ENCODE measurements at regions not wholly inside any gene's neighbourhood (a gene's known extent, or its start where the extent isn't known, plus 50 kb on each side); places are given as distances from the start of the nearest gene placed in this dataset.

DNA sequence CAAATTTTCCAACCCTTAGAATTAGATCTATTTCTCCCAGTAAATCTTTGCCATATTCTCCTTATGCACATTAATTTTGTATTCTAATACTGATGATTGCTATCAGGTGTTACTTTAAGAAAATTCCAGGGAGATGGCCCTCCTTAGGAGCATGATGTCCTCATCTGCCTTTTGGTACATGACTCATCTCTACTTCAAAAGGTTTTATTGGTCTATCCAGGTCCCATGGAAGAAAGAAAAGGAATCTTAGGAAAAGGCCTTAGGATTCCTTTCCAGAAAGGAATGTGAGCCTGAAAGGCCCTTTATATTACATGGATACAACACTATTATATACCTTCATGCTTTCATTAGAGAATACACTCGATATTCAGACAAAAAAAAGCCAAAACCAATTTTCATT lies 968.2 kb downstream of the STIM2 start:
- H3K27ac ChIP-seq (ENCODE audit: low read depth in 2 of 2, low read length in 1 of 2), result no peak overlapping the region
- H3F3A ChIP-seq (replicated peaks; ENCODE audit: insufficient read depth), result no peaks in the 10 kb centered on the region
- CTCF ChIA-PET, result no interaction called here
- H3K4me3 ChIP-seq (ENCODE audit: low read depth in 2 of 2, low read length in 1 of 2), result no peak overlapping the region
- H4K20me1 ChIP-seq (ENCODE audit: insufficient read depth), result no peaks in the 10 kb centered on the region
- H3K9me2 ChIP-seq, result no peaks in the 10 kb centered on the region
- no peaks in the 10 kb centered on the region for H3K9me3 ChIP-seq
- no peak for TF ChIP-seq ELF1 (IDR thresholded peaks at IDR 0.05)
- no peak for TF ChIP-seq FOXJ3 (CRISPR knock-in tag; IDR thresholded peaks at IDR 0.05)
- TF ChIP-seq NFIC (IDR thresholded peaks at IDR 0.05; ENCODE audit: borderline replicate concordance), result no peak
- TF ChIP-seq FOSL2 (IDR thresholded peaks at IDR 0.05; ENCODE audit: borderline replicate concordance, low read depth), result no peak
- TF ChIP-seq TEAD4 (IDR thresholded peaks at IDR 0.05; ENCODE audit: borderline replicate concordance, insufficient read depth), result no peak
- TF ChIP-seq, protein P1, sequence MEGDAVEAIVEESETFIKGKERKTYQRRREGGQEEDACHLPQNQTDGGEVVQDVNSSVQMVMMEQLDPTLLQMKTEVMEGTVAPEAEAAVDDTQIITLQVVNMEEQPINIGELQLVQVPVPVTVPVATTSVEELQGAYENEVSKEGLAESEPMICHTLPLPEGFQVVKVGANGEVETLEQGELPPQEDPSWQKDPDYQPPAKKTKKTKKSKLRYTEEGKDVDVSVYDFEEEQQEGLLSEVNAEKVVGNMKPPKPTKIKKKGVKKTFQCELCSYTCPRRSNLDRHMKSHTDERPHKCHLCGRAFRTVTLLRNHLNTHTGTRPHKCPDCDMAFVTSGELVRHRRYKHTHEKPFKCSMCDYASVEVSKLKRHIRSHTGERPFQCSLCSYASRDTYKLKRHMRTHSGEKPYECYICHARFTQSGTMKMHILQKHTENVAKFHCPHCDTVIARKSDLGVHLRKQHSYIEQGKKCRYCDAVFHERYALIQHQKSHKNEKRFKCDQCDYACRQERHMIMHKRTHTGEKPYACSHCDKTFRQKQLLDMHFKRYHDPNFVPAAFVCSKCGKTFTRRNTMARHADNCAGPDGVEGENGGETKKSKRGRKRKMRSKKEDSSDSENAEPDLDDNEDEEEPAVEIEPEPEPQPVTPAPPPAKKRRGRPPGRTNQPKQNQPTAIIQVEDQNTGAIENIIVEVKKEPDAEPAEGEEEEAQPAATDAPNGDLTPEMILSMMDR (IDR thresholded peaks at IDR 0.05), result no peak
- no peak for TF ChIP-seq RCOR1 (IDR thresholded peaks at IDR 0.05; ENCODE audit: low read length)
- no peak for TF ChIP-seq RXRA (IDR thresholded peaks at IDR 0.05; ENCODE audit: borderline replicate concordance, low read depth)
- TF ChIP-seq, protein P2, sequence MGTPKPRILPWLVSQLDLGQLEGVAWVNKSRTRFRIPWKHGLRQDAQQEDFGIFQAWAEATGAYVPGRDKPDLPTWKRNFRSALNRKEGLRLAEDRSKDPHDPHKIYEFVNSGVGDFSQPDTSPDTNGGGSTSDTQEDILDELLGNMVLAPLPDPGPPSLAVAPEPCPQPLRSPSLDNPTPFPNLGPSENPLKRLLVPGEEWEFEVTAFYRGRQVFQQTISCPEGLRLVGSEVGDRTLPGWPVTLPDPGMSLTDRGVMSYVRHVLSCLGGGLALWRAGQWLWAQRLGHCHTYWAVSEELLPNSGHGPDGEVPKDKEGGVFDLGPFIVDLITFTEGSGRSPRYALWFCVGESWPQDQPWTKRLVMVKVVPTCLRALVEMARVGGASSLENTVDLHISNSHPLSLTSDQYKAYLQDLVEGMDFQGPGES (IDR thresholded peaks at IDR 0.05; ENCODE audit: low read depth, low read length), result no peak
- TF ChIP-seq, protein P3, sequence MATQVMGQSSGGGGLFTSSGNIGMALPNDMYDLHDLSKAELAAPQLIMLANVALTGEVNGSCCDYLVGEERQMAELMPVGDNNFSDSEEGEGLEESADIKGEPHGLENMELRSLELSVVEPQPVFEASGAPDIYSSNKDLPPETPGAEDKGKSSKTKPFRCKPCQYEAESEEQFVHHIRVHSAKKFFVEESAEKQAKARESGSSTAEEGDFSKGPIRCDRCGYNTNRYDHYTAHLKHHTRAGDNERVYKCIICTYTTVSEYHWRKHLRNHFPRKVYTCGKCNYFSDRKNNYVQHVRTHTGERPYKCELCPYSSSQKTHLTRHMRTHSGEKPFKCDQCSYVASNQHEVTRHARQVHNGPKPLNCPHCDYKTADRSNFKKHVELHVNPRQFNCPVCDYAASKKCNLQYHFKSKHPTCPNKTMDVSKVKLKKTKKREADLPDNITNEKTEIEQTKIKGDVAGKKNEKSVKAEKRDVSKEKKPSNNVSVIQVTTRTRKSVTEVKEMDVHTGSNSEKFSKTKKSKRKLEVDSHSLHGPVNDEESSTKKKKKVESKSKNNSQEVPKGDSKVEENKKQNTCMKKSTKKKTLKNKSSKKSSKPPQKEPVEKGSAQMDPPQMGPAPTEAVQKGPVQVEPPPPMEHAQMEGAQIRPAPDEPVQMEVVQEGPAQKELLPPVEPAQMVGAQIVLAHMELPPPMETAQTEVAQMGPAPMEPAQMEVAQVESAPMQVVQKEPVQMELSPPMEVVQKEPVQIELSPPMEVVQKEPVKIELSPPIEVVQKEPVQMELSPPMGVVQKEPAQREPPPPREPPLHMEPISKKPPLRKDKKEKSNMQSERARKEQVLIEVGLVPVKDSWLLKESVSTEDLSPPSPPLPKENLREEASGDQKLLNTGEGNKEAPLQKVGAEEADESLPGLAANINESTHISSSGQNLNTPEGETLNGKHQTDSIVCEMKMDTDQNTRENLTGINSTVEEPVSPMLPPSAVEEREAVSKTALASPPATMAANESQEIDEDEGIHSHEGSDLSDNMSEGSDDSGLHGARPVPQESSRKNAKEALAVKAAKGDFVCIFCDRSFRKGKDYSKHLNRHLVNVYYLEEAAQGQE (IDR thresholded peaks at IDR 0.05; ENCODE audit: low read depth, low read length), result no peak
- TF ChIP-seq SIN3A (IDR thresholded peaks at IDR 0.05; ENCODE audit: borderline replicate concordance, low read depth, low read length), result no peak
- TF ChIP-seq POLR2AphosphoS5 (IDR thresholded peaks at IDR 0.05; ENCODE audit: low read depth, low read length), result no peak
- TF ChIP-seq, protein P4, sequence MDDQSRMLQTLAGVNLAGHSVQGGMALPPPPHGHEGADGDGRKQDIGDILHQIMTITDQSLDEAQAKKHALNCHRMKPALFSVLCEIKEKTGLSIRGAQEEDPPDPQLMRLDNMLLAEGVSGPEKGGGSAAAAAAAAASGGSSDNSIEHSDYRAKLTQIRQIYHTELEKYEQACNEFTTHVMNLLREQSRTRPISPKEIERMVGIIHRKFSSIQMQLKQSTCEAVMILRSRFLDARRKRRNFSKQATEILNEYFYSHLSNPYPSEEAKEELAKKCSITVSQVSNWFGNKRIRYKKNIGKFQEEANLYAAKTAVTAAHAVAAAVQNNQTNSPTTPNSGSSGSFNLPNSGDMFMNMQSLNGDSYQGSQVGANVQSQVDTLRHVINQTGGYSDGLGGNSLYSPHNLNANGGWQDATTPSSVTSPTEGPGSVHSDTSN (IDR thresholded peaks at IDR 0.05), result no peak
- TF ChIP-seq JUND (IDR thresholded peaks at IDR 0.05), result no peak
- TF ChIP-seq MXI1 (IDR thresholded peaks at IDR 0.05; ENCODE audit: low read depth, low read length), result no peak
- no peak for TF ChIP-seq EZH2phosphoT487 (IDR thresholded peaks at IDR 0.05; ENCODE audit: borderline replicate concordance, low read depth)
- TF ChIP-seq GABPA (IDR thresholded peaks at IDR 0.05; ENCODE audit: low read depth), result no peak
- no peak for TF ChIP-seq NRF1 (IDR thresholded peaks at IDR 0.05; ENCODE audit: low read depth, low read length)
- TF ChIP-seq, protein P5, sequence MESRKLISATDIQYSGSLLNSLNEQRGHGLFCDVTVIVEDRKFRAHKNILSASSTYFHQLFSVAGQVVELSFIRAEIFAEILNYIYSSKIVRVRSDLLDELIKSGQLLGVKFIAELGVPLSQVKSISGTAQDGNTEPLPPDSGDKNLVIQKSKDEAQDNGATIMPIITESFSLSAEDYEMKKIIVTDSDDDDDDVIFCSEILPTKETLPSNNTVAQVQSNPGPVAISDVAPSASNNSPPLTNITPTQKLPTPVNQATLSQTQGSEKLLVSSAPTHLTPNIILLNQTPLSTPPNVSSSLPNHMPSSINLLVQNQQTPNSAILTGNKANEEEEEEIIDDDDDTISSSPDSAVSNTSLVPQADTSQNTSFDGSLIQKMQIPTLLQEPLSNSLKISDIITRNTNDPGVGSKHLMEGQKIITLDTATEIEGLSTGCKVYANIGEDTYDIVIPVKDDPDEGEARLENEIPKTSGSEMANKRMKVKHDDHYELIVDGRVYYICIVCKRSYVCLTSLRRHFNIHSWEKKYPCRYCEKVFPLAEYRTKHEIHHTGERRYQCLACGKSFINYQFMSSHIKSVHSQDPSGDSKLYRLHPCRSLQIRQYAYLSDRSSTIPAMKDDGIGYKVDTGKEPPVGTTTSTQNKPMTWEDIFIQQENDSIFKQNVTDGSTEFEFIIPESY (IDR thresholded peaks at IDR 0.05; ENCODE audit: borderline replicate concordance, low read depth), result no peak
- TF ChIP-seq, protein P6, sequence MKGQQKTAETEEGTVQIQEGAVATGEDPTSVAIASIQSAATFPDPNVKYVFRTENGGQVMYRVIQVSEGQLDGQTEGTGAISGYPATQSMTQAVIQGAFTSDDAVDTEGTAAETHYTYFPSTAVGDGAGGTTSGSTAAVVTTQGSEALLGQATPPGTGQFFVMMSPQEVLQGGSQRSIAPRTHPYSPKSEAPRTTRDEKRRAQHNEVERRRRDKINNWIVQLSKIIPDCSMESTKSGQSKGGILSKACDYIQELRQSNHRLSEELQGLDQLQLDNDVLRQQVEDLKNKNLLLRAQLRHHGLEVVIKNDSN (IDR thresholded peaks at IDR 0.05; ENCODE audit: borderline replicate concordance, low read depth), result no peak
- H2AFZ ChIP-seq (ENCODE audit: low read depth), result no peak overlapping the region
- no peaks in the 10 kb centered on the region for H3K4me1 ChIP-seq (ENCODE audit: control insufficient read depth in 1 of 2, insufficient read depth in 2 of 2, low read depth in 1 of 2, low read length in 1 of 2)
- POLR2A ChIA-PET, result no interaction called here
- DNase-seq, result no peak
- no peaks in the 10 kb centered on the region for H3K27me3 ChIP-seq (ENCODE audit: insufficient read depth)
- H3K4me2 ChIP-seq, result no peak overlapping the region
- H3K36me3 ChIP-seq (replicated peaks in 1 of 2; ENCODE audit: control insufficient read depth in 1 of 2, insufficient read depth in 2 of 2, low read length in 1 of 2), result no peaks in the 10 kb centered on the region
- H3K79me2 ChIP-seq (ENCODE audit: insufficient read depth), result no peaks in the 10 kb centered on the region
- WGBS (ENCODE audit: low lambda C conversion rate), result 0% methylated on average over 1 of the region's 1 CpG
- no peak overlapping the region for H3K9ac ChIP-seq

Measured in SK-N-SH (cell line).